HG02870 (cell line): ENCODE measurements at regions not wholly inside any gene's neighbourhood (a gene's known extent, or its start where the extent isn't known, plus 50 kb on each side); places are given as distances from the start of the nearest gene placed in this dataset.
"Not testable (repeated sequence)": the region's sequence is repeated elsewhere in the genome, so short reads cannot be mapped to it uniquely, and the experiment has no call there.

Source experiments
- ATAC-seq: cut with Tn5 transposase; IDR thresholded peaks from one replicate; pipeline ENCODE4 v1.9.1; 2021; ENCODE audit warnings: mild to moderate bottlenecking, moderate library complexity; ENCODE audit not compliant: unreplicated experiment

DNA sequence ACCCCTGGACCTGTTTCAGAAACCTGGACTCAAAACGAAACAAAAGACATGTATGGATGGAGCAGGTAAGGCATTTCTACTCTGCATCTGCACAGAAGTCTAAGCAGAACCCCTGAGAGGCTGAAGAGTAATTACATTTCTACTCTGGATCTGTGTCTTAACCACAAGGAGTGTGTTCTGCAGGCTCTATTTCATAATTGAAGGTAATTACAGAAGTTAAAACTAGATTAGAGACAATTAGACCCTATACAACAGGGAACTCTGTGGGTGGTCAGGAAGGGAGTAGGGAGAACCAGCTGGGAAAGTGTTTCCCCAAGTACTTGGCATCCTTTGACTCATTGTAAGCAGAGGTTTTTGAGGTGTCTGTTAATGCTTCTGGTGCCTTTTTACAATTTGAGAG is 69.8 kb downstream of the IGSF1 start:
- ATAC-seq: no peak

DNA sequence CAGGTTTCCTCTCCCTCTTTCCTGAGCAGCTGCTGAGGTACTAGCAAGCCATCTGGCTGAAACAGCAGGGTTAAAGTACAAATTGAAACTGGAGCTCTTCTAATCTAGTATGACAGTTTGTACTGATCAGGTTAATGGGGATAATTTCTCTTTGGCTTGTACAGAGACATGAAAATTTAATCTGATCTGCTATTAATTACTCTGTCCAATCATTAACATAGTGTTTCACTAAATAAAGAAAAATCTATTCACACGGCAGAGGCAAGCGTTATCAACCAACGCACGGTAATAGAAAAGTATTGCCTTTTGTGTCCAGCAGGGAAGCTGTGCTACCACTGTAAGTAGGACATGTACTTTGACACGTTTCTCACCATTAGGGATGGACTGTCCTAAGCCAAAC is 71.1 kb downstream of the IGSF1 start:
- no peak for ATAC-seq

DNA sequence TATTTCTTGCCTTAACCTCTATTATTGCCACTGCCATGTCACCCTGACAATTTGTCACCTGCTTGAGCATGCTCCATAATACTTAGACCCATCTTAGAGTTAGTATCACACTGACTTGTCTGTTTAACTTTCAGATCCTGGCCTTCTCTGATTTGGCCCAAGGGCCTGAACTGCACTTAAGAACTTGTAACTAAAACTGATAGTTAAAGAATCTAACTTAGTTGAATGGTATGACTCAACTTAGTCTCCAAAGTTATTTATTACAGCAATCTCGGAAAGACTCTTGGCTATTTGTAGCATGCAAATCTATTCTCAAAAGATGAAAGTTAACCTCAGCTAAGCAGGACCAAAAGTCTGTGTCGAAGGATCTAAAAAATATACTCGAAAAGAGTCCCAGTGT is 72.3 kb downstream of the IGSF1 start:
- peak; percentile 73 for ATAC-seq

DNA sequence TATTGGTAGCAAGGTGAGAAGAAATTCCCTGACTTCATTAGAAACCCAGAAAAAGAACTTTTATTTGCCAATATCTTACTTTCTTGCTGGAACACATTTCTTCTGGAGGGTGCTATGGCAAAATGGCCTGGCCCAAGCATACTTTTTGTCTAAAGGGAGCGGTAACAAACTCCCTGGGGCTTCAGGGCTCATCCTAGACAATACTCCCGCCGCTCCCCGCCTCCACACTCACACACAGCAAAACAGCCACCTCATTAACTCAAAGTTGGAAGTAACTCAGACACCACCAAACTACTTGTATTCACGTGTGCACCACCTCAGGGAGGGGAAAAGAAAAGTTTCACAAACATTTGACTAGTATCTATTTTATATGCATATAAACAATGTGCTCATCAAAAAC is 75.7 kb downstream of the IGSF1 start:
- no peak for ATAC-seq

DNA sequence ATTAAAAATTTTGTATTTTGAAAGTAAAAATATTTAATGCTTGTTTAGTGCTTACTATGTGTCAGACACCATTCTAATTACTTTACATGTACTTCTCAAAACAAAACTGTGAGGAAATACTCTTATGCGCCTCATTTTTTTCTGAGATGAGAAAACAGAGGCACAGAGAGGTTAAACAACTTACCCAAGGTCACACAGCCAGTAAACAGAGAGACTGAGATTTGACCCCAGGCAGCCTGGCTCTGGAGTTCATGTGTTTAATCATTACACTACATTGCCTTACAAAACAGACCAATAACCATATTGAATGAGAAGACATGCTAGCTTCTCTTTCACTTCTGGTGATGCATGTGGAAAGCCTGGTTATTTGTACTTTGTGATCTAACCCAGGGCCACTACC is 86.3 kb downstream of the IGSF1 start:
- no peak for ATAC-seq

DNA sequence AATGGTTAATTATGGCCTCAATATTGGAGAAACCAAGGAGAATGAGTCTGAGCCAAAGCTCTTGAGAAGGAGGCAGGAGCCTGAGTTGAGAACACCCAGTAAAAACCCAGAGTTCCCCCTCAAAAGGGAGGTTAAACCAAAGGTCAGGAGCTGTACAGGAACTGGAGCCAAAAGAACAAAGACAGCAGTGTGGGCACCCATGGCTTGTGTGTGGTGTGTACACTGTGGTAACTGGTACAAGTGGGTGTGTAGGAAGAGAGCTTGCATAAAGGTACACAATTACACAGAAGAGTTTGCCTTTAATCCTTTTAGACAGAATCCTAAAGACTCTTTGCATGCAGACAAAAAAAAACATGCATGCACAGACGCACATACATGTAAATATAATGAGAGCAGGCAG is 87.1 kb downstream of the IGSF1 start:
- ATAC-seq: no peak

DNA sequence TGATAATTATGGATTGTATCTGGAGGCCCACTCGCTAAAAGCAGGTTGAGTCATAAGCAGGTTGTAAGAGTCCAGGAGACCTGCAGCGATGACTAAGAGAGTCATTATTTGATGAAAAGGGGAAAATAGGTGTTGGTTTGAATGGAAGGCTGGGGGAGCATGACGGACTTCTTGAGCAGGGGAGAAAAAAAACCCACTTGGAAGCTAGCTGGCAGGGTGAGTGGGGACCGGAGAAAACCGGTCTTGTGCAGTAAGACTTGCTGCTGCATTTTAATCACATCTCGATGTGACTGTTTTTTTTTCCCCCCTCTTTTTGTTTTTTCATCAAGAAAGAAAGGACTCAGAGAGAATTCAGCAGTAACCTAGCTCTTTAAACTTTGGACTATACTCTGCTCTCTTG is 90.0 kb downstream of the IGSF1 start:
- no peak for ATAC-seq

DNA sequence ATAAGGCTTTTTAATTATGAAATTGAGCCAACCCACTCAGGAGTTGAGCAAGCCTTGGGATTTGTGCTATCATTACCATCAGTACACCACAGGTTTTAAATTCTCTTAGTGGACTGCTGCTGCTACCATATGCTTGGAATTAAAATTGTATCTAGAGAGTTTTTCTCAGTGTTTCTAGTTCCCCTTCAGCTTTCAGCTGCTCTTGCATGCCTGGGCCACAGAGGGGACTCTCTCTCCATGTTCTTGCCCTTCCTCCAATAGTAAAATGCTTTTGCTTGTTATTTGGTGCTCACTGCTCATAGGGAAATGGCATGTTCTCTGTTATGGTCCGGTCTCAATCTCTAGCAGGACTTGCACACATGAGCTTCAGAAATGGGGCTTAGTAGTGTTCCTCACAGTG is 101.9 kb downstream of the IGSF1 start:
- ATAC-seq: no peak

DNA sequence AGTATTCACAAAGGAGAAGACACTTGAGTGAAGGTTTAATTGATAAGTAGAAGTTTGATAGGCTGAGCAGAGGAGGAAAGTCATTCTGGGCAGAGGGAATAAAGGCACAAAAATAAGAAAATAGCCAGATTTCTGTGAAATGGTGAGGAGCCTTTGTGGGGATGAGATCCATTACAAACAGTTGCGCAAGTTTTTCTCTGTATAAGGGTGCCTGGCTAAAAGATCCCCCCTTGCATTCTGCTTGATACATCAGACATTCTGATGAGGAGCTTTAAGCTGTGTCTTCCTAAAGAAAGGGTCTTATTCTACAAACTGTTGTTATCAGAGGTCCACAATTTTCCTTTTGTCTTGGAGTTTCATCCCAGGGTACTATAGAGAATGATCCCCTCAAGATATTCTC is 112.0 kb downstream of the ARHGAP36 start:
- no peak for ATAC-seq

DNA sequence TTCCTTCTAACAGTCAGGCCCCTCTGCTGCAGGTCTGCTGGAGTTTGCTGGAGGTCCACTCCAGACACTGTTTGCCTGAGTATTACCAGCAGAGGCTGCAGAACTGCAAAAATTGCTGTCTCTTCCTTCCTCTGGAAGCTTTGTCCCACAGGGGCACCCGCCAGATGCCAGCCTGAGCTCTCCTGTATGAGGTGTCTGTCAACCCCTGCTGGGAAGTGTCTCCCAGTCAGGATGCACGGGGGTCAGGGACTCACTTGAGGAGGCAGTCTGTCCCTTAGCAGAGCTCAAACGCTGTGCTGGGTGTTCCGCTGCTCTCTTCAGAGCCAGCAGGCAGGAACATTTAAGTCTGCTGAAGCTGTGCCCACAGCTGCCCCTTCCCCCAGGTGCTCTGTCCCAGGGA is 105.5 kb downstream of the ARHGAP36 start:
- ATAC-seq: not testable (repeated sequence)

DNA sequence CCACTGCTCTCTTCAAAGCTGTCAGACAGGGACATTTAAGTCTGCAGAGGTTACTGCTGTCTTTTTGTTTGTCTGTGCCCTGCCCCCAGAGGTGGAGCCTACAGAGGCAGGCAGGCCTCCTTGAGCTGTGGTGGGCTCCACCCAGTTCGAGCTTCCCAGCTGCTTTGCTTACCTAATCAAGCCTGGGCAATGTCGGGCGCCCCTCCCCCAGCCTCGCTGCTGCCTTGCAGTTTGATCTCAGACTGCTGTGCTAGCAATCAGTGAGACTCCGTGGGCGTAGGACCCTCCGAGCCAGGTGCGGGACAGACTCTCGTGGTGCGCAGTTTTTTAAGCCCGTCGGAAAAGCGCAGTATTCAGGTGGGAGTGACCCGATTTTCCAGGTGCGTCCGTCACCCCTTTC is 99.5 kb downstream of the ARHGAP36 start:
- ATAC-seq: not testable (repeated sequence)

DNA sequence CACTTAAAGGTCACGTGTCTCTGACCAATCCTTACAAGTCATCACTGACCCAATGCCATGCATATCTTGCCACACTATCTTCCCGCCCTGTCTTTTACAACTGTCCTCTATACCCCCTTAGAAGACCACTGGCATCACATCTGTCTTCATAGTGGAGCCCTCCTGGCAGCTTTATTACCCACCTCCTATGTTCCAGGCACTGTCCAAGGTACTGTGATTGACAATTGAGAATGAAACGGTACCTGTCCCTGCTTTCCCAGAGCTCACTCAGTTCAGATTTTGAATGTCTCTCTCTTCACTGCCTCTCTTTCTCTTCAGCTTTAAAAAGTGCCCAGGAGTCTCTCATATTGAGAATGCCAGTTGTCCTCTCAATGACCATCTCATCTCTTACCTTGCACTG is 88.6 kb downstream of the ARHGAP36 start:
- no peak for ATAC-seq
